Astrocyte (in vitro differentiated cells and primary cell): ENCODE measurements at regions not wholly inside any gene's neighbourhood (a gene's known extent, or its start where the extent isn't known, plus 50 kb on each side); places are given as distances from the start of the nearest gene placed in this dataset.

Experiments
- DNase-seq: peaks from one replicate; pipeline ENCODE4 v3.0.0-alpha.2; 2010; ENCODE audit warnings: low read depth
- FAIRE-seq: peaks from 2 replicates; lab custom pipeline; 2011; peaks lifted over from hg19 to GRCh38; lab: Jason Lieb, UNC
- H2AFZ ChIP-seq: 2 replicates; pipeline ENCODE4 v1.6.0; 2012; ENCODE audit warnings: low read depth, low read length, inconsistent platforms
- H3K27ac ChIP-seq: 2 replicates; pipeline ENCODE4 v1.5.1; 2011; ENCODE audit warnings: low read depth, low read length, inconsistent platforms
- H3K27me3 ChIP-seq: 2 replicates; pipeline ENCODE4 v1.6.0; 2011; ENCODE audit warnings: low read length, inconsistent platforms; ENCODE audit not compliant: insufficient read depth
- H3K36me3 ChIP-seq: 2 replicates; pipeline ENCODE4 v1.5.1; 2011; ENCODE audit warnings: low read length, inconsistent platforms; ENCODE audit not compliant: insufficient read depth
- H3K4me1 ChIP-seq: 2 replicates; pipeline ENCODE4 v1.5.1; 2011; ENCODE audit warnings: low read length, inconsistent platforms; ENCODE audit not compliant: insufficient read depth
- H3K4me2 ChIP-seq: 2 replicates; pipeline ENCODE4 v1.6.0; 2012; ENCODE audit warnings: low read length, inconsistent platforms
- H3K4me3 ChIP-seq: 2 replicates; pipeline ENCODE4 v1.5.1; 2011; ENCODE audit warnings: low read depth, mild to moderate bottlenecking, low read length, inconsistent platforms; ENCODE audit not compliant: insufficient read depth
- H3K79me2 ChIP-seq: 2 replicates; pipeline ENCODE4 v1.6.0; 2012; ENCODE audit warnings: mild to moderate bottlenecking, low read length, inconsistent platforms; ENCODE audit not compliant: insufficient read depth
- H3K9ac ChIP-seq: 2 replicates; pipeline ENCODE4 v1.6.0; 2012; ENCODE audit warnings: mild to moderate bottlenecking, low read length, inconsistent platforms
- H3K9me3 ChIP-seq: 2 replicates; pipeline ENCODE4 v1.5.1; 2012; ENCODE audit warnings: low read depth, mild to moderate bottlenecking, low read length, inconsistent platforms; ENCODE audit not compliant: insufficient read depth
- H4K20me1 ChIP-seq: 2 replicates; pipeline ENCODE4 v1.6.0; 2012; ENCODE audit warnings: low read length, inconsistent platforms; ENCODE audit not compliant: insufficient read depth
- H3K27ac Mint-ChIP-seq: one replicate; pipeline ENCODE4 v1.8.0; 2021; ENCODE audit warnings: mild to moderate bottlenecking, mixed read lengths; ENCODE audit not compliant: unreplicated experiment
- H3K27me3 Mint-ChIP-seq: one replicate; pipeline ENCODE4 v1.8.0; 2021; ENCODE audit warnings: low read depth, mixed read lengths; ENCODE audit not compliant: unreplicated experiment
- H3K36me3 Mint-ChIP-seq: one replicate; pipeline ENCODE4 v1.8.0; 2021; ENCODE audit warnings: low read depth, mixed read lengths; ENCODE audit not compliant: unreplicated experiment
- H3K4me1 Mint-ChIP-seq: one replicate; pipeline ENCODE4 v1.8.0; 2021; ENCODE audit warnings: low read depth, mixed read lengths; ENCODE audit not compliant: unreplicated experiment
- H3K4me3 Mint-ChIP-seq: one replicate; pipeline ENCODE4 v1.8.0; 2021; ENCODE audit warnings: mild to moderate bottlenecking, moderate library complexity, mixed read lengths; ENCODE audit not compliant: unreplicated experiment
- H3K9me3 Mint-ChIP-seq: one replicate; pipeline ENCODE4 v1.8.0; 2021; ENCODE audit warnings: mild to moderate bottlenecking, mixed read lengths; ENCODE audit not compliant: unreplicated experiment
- EZH2 ChIP-seq: IDR thresholded peaks from 2 replicates; pipeline ENCODE4 v1.6.1; 2012; ENCODE audit warnings: mild to moderate bottlenecking, low read length, inconsistent platforms; ENCODE audit not compliant: insufficient read depth
- TF ChIP-seq, protein P1 (sequence below): IDR thresholded peaks from 2 replicates; pipeline ENCODE4 v1.5.1; 2011; ENCODE audit warnings: low read depth, mild to moderate bottlenecking, inconsistent platforms, low read length, moderate library complexity; ENCODE audit not compliant: insufficient read depth

DNA sequence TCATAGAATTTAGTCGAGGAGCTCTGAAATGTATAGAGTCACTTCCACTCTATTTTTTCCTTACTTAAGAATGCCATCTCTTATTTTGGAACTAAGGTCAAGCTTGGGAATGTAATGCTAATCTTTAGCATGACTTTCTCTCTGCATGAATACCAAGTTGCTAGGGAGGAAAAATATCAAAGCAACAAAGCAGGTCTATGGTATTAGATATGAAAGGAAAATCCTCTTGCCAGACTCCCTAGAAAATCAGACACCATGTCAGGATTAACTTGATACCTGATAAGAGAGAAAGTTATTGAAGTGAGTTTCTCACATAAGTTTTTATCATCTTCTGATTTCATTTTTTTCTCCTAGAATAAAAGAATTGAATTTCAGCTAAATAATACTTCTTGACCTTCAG is 341.7 kb upstream of the ZNF804A start:
- FAIRE-seq, result no peak
- no peaks in the 10 kb centered on the region for H3K79me2 ChIP-seq

DNA sequence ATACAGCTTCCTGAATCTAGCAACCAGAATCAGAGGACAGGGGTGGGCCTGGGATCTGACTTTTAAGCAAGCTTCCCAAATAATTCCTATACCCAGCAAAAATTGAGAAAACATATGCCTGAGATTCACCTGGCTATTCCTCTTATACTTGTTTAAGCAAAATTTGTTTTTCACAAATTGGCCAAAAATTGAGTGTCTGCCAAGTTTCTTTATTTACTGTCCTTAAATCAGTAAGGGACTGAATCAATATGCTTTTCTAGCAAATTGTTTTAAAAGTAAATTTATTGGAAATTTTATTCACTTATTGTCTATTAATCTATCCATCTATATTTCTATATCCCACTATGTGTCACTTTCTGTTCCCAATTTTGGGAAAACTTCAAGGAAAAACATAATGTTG is 337.0 kb upstream of the ZNF804A start:
- no peaks in the 10 kb centered on the region for H3K27me3 Mint-ChIP-seq
- no peak overlapping the region for H3K4me3 Mint-ChIP-seq
- Histone ChIP-seq H3K27ac (no peak overlapping the region), H3K27me3 (no peaks in the 10 kb centered on the region), H3K4me3 (no peak overlapping the region), H3K36me3 (no peaks in the 10 kb centered on the region), H3K4me1 (no peaks in the 10 kb centered on the region), H4K20me1 (no peaks in the 10 kb centered on the region), H3K9ac (no peak overlapping the region), H3K79me2 (no peaks in the 10 kb centered on the region), H3K9me3 (no peaks in the 10 kb centered on the region), H3K4me2 (no peak overlapping the region), H2AFZ (no peak overlapping the region)
- H3K36me3 Mint-ChIP-seq, result no peaks in the 10 kb centered on the region
- no peaks in the 10 kb centered on the region for H3K9me3 Mint-ChIP-seq
- H3K4me1 Mint-ChIP-seq, result no peaks in the 10 kb centered on the region
- no peak for FAIRE-seq
- TF ChIP-seq EZH2, result no peak
- TF ChIP-seq, protein P1, sequence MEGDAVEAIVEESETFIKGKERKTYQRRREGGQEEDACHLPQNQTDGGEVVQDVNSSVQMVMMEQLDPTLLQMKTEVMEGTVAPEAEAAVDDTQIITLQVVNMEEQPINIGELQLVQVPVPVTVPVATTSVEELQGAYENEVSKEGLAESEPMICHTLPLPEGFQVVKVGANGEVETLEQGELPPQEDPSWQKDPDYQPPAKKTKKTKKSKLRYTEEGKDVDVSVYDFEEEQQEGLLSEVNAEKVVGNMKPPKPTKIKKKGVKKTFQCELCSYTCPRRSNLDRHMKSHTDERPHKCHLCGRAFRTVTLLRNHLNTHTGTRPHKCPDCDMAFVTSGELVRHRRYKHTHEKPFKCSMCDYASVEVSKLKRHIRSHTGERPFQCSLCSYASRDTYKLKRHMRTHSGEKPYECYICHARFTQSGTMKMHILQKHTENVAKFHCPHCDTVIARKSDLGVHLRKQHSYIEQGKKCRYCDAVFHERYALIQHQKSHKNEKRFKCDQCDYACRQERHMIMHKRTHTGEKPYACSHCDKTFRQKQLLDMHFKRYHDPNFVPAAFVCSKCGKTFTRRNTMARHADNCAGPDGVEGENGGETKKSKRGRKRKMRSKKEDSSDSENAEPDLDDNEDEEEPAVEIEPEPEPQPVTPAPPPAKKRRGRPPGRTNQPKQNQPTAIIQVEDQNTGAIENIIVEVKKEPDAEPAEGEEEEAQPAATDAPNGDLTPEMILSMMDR, result no peak
- H3K27ac Mint-ChIP-seq, result no peak overlapping the region
- DNase-seq, result no peak

More for the DNA sequence above, 341.7 kb upstream of the ZNF804A start:
- Histone ChIP-seq H3K27ac (no peak overlapping the region), H3K4me2 (no peak overlapping the region), H3K4me3 (no peak overlapping the region), H3K4me1 (no peaks in the 10 kb centered on the region), H4K20me1 (no peaks in the 10 kb centered on the region), H2AFZ (no peak overlapping the region), H3K27me3 (no peaks in the 10 kb centered on the region), H3K9ac (no peak overlapping the region), H3K9me3 (no peaks in the 10 kb centered on the region), H3K36me3 (no peaks in the 10 kb centered on the region)
- Mint-ChIP-seq H3K36me3 (no peaks in the 10 kb centered on the region), H3K27ac (no peak overlapping the region), H3K27me3 (no peaks in the 10 kb centered on the region), H3K4me1 (no peaks in the 10 kb centered on the region), H3K9me3 (no peaks in the 10 kb centered on the region), H3K4me3 (no peak overlapping the region)
- TF ChIP-seq EZH2, result no peak
- TF ChIP-seq, protein P1, result no peak
- no peak for DNase-seq

DNA sequence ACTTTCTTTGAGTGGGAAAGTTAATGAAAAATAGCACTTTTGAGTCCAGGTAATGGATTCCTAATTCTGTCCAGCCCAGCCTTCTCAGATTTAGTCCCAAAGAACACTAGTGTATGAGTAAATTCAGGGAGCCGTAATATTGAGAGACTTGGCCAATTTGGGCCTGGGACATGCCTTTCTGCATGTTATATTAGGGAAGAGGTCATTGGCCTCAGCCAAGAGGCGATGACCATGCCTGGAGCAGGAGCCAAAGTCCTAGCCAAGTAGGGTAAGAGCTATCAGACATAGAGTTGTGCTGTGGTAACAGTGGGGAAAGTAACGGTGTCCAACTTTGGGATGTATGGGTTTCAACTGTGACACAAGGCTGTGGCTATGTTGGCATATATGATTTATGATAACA is 336.5 kb upstream of the ZNF804A start:
- no peak for DNase-seq
- TF ChIP-seq EZH2, result no peak
- TF ChIP-seq, protein P1, result no peak
- H3K36me3 ChIP-seq, result no peaks in the 10 kb centered on the region
- Mint-ChIP-seq H3K4me3 (no peak overlapping the region), H3K9me3 (no peaks in the 10 kb centered on the region), H3K27ac (no peak overlapping the region), H3K27me3 (no peaks in the 10 kb centered on the region), H3K4me1 (no peaks in the 10 kb centered on the region), H3K36me3 (no peaks in the 10 kb centered on the region)
- no peak overlapping the region for H3K27ac ChIP-seq
- no peaks in the 10 kb centered on the region for H3K27me3 ChIP-seq
- no peak overlapping the region for H3K9ac ChIP-seq
- no peaks in the 10 kb centered on the region for H4K20me1 ChIP-seq
- no peak overlapping the region for H2AFZ ChIP-seq
- no peaks in the 10 kb centered on the region for H3K9me3 ChIP-seq
- H3K4me3 ChIP-seq, result no peak overlapping the region
- no peaks in the 10 kb centered on the region for H3K79me2 ChIP-seq
- H3K4me1 ChIP-seq, result no peaks in the 10 kb centered on the region
- no peak for FAIRE-seq
- no peak overlapping the region for H3K4me2 ChIP-seq
